AG04449 (cell line): ENCODE measurements at regions not wholly inside any gene's neighbourhood (a gene's known extent, or its start where the extent isn't known, plus 50 kb on each side); places are given as distances from the start of the nearest gene placed in this dataset.

Source experiments
- CTCF ChIA-PET: fragments of 350-600 bp; formaldehyde crosslinking; extraction: SDS; loops from one replicate; lab custom pipeline; 2021; ENCODE audit warnings: antibody characterized with exemption; lab: Yijun Ruan, JAX
- POLR2A ChIA-PET: fragments of 400-600, 350-600 bp; formaldehyde crosslinking; extraction: SDS; loops from one replicate; lab custom pipeline; 2020; ENCODE audit warnings: antibody characterized with exemption, inconsistent platforms; lab: Yijun Ruan, JAX
- DNase-seq: peaks from one replicate; pipeline ENCODE4 v3.0.0-alpha.2; 2010; ENCODE audit warnings: low read depth, low spot score
- H3K4me3 ChIP-seq: 2 replicates; pipeline ENCODE4 v1.5.1; 2011; ENCODE audit warnings: low read depth, mild to moderate bottlenecking, control low read depth, low read length
- CTCF ChIP-seq: IDR thresholded peaks from one replicate; pipeline ENCODE4 v1.5.1; 2011; ENCODE audit warnings: mild to moderate bottlenecking, moderate library complexity, low read length, control low read depth, inconsistent platforms; ENCODE audit not compliant: insufficient read depth; ENCODE audit errors: missing control alignments

GRCh38 chr14:89485264-89485663 is 68.2 kb upstream of the FOXN3 start:
- DNase-seq, result no peak
- TF ChIP-seq CTCF, result no peak
- POLR2A ChIA-PET, result no interaction called here
- CTCF ChIA-PET, result no interaction called here
- no peak overlapping the region for H3K4me3 ChIP-seq

GRCh38 chr14:89484051-89484844 is 67.2 kb upstream of the FOXN3 start:
- ChIA-PET POLR2A (no interaction called here), CTCF (no interaction called here)
- DNase-seq, result no peak
- no peak overlapping the region for H3K4me3 ChIP-seq
- no peak for TF ChIP-seq CTCF

- ChIA-PET CTCF (no interaction called here), POLR2A (no interaction called here)
- DNase-seq, result no peak
- TF ChIP-seq CTCF, result no peak
- H3K4me3 ChIP-seq, result no peak overlapping the region
Measured at GRCh38 chr14:89481196-89481595, 64.2 kb upstream of the FOXN3 start.

GRCh38 chr14:89480278-89480677 is 63.2 kb upstream of the FOXN3 start:
- ChIA-PET POLR2A (no interaction called here), CTCF (no interaction called here)
- H3K4me3 ChIP-seq, result no peak overlapping the region
- no peak for DNase-seq
- no peak for TF ChIP-seq CTCF

GRCh38 chr14:89479802-89480201 is 62.8 kb upstream of the FOXN3 start:
- POLR2A ChIA-PET, result interaction anchor here (0.6 kb wide), 1 partner anchor 78 kb away, joined by 3 read pairs; no protein-coding TSS in a partner anchor
- DNase-seq, result no peak
- no peak for TF ChIP-seq CTCF

GRCh38 chr14:89477391-89477790 is 60.4 kb upstream of the FOXN3 start:
- no peak for DNase-seq
- TF ChIP-seq CTCF, result no peak
- no peak overlapping the region for H3K4me3 ChIP-seq
- ChIA-PET POLR2A (no interaction called here), CTCF (interaction anchor here (1.2 kb wide), 1 partner anchor 13 kb away, joined by 3 read pairs; no protein-coding TSS in a partner anchor)

More at GRCh38 chr14:89479802-89480201, 62.8 kb upstream of the FOXN3 start:
- CTCF ChIA-PET, result no interaction called here
- no peak overlapping the region for H3K4me3 ChIP-seq
